Activated CD8-positive, alpha-beta memory T cell treated with anti-CD3 and anti-CD28 coated beads for 4 hours (primary cell): ENCODE measurements at regions not wholly inside any gene's neighbourhood (a gene's known extent, or its start where the extent isn't known, plus 50 kb on each side); places are given as distances from the start of the nearest gene placed in this dataset.
"Not testable (repeated sequence)": the region's sequence is repeated elsewhere in the genome, so short reads cannot be mapped to it uniquely, and the experiment has no call there.

Experiments used
- DNase-seq, 2 donors: peaks; one replicate each; pipeline ENCODE4 v3.0.0-alpha.2; 2020; ENCODE audit warnings: low read depth in 2 of 2

GRCh38 chrX:13518126-13518525 is 51.3 kb upstream of the EGFL6 start:
- DNase-seq, result no peak

GRCh38 chrX:13515211-13515930 is 54.0 kb upstream of the EGFL6 start:
- no peak for DNase-seq

GRCh38 chrX:13511944-13512330 is 57.5 kb upstream of the EGFL6 start:
- no peak for DNase-seq

DNA sequence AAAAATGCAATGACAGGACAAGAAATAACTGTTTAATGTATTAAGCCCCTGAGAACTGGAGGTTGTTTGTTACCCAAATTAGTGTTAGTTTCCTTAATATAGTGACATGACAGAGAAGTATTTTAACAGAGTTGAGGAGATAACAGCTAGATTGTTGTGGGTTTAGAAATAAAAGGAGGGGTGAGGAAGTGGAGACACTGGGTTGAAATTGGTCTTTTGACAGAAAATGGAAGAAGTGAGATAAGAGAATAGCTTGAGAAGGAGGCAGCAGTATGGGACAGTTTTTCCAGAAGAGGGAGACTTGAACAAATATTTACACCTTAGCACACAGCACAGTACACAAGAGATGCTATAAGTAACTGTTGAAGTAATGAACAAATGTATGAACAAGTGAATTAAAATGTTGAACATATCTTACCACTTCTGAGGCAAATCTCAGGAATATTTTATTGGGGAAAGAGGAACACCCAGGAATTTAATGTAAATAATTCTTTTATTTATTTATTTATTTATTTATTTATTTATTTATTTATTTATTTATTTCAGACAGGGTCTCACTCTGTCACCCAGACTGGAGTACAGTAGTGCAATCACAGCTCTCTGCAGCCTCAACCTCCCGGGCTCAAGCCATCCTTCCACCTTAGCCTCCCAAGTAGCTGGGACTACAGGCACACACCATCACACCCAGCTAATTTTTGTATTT is 58.0 kb upstream of the EGFL6 start:
- DNase-seq, result no peak

DNA sequence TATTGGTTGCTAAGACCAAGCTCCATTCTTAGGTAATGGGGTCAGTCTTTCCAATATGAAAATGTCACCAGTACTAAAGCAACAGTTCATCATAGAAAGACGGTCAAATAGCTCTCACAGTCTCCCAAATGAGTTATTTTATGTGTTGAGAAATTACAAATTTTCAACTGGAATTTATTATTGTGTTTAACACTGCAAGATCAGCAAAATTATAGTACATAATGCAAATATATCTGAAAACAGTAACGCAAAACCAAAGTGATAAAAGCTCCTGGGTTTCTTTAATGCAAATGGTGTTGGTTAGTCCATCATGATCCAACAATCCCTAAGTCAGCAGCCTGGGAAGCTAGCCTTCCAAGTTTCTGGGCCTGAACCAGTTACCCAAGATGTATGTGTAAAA is 61.5 kb upstream of the EGFL6 start:
- DNase-seq, result no peak

DNA sequence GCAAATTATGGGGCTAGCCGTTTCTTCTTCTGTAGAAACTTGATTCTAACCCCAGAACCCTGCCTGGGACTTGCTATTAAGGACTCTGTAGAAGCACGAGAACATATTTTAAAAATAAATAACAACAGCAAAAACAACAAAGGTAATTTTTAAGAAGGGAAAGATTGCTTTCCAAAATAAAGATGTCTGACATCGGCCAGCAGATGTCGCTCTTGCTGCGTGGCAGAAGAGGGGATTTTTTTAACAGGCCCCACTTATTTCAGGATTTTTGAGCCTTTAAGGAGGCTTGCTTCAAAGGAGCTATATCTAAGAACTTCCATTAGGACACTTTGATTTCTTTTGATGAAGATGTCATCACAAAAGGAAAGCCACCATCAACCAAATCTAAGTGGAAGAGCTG is 62.8 kb upstream of the EGFL6 start:
- DNase-seq, result peak in 1 of 2 donors; percentile 12

DNA sequence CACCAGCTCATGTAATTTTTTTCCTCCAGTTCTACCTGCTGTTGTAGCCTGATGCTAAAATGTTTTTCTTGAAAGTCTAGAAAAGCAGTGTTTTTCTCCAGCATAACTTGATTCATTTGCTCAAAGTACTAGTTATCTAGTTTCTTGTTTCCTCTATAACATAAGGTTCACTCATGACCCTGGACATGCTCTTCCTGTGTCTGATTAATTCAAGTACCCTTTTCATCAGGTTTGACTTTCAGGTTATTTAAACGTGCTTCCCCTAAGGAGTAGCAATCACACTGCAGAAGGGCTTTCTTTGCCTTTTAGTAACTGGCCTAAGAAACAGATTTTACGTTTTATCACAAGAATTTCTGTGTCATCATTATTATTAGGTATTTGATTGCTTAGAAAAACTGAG is 66.8 kb upstream of the EGFL6 start:
- no peak for DNase-seq

DNA sequence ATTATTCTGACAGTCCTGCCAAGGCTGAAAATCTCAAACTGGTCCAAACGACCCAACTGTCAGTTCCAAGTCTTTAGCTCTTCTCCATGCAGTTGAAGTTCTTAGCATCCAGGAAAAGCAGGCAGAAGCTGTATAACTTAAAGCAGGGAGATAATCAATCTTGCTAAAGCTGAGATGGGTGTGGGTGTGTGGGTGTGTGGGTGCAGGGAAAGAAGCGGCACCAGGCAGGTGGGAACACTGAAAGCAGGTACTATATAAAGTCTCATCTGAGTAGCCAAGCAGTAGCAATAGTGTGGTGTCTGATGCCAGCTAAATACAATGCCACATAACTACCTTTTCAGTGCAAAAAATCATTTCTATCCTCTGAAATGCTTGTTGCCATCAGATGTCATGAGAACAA is 69.7 kb upstream of the EGFL6 start:
- DNase-seq, result no peak

- no peak for DNase-seq
These were observed 71.2 kb upstream of the EGFL6 start for GRCh38 chrX:13498238-13498637.

DNA sequence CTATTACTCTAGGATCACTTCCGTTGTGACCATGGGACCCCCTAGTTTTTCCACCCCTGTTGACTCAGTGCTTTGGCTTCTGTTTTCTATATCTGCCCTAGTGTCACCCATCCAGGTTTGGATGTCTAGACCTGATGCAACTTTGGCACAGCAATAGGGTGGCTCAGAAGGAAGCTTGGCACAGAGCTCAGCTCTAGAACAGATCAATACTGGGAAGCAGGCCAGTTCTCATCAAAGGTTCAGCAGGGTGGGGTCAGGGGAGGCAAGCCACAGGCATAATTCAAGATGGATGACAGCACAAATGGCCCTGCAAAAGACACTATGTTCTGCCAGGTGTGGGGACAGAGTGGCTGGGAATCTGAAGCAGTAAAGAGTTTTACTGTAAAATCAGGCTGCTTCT is 74.2 kb upstream of the EGFL6 start:
- no peak for DNase-seq

GRCh38 chrX:13494562-13494961 is 74.8 kb upstream of the EGFL6 start:
- no peak for DNase-seq

- DNase-seq, result no peak
These were observed 75.7 kb upstream of the EGFL6 start for GRCh38 chrX:13493659-13494058.

DNA sequence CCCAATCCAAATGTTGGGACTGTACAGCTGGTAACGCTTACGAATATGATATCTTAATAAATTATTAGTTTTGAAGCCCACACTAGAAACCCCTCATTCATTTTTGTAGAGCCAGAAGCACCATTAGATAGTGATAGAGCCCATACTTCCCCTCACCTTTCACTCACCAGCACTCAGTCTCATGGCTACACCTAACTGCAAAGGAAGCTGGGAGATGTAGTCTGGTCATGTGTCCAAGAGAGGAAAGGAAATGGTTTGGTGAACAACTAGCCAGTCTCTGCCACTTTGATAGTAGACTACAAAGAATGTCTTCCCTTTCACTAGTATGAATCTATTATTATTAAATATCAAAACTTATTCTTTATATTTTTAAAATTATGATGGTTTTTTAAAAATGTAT is 77.1 kb upstream of the EGFL6 start:
- no peak for DNase-seq

DNA sequence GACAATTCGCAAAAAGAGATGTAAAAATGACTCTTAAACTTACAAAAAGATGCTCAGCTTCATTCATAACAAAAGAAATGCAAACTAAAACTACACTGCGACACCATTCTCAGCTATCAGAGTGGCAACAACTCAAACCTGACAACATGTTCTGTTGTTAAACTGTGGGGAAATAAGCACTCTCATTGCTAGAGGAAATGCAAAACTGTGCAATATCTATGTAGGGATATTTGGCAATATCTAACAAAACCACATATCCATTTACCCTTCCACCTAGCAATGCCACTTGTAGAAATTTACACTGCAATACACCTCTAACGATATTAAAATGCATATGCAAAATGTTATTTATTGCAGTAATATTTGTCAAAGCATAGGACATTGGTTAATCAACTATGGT is 78.3 kb upstream of the EGFL6 start:
- DNase-seq, result no peak

GRCh38 chrX:13489454-13489853 is 79.9 kb upstream of the EGFL6 start:
- DNase-seq, result no peak

GRCh38 chrX:13487731-13488505 is 81.5 kb upstream of the EGFL6 start:
- no peak for DNase-seq

DNA sequence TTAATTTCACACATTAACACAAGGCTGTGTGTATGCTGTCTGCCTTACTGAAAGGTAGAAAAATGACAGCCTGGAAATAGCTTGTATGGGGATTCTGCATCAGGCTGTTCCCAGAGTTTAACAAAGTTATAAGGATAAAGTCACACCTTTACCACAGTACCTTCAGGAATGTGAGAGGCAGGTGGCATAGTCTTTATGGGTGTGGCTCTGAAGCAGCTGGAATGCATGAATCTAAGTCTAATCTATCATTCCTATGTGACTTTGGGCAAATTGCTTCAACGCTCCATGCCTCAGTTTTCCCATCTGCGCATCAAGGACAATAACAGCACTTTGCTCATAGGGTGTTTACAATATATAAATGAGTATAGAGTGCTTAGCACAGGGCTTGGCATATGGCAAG is 84.2 kb upstream of the EGFL6 start:
- no peak for DNase-seq

DNA sequence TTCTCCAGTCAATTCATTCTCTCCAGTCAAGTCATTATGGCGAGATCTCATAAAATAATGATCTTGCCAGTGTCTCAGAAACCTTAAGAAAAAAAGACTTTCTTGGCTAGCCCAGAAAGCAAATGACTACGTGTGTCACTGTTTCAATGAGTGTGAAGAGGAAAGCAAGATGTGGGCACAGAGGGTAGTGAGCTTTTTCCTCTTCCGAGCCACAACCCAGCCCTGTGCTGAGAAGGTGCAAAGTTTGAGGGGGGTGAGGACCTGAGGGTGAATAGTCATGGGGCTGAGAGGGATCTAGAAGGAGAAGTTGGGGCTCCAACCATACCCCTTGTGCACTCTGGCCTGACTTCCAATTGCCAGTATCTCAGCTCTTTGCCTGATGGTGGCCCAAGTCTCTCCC is 85.6 kb upstream of the EGFL6 start:
- DNase-seq, result no peak

DNA sequence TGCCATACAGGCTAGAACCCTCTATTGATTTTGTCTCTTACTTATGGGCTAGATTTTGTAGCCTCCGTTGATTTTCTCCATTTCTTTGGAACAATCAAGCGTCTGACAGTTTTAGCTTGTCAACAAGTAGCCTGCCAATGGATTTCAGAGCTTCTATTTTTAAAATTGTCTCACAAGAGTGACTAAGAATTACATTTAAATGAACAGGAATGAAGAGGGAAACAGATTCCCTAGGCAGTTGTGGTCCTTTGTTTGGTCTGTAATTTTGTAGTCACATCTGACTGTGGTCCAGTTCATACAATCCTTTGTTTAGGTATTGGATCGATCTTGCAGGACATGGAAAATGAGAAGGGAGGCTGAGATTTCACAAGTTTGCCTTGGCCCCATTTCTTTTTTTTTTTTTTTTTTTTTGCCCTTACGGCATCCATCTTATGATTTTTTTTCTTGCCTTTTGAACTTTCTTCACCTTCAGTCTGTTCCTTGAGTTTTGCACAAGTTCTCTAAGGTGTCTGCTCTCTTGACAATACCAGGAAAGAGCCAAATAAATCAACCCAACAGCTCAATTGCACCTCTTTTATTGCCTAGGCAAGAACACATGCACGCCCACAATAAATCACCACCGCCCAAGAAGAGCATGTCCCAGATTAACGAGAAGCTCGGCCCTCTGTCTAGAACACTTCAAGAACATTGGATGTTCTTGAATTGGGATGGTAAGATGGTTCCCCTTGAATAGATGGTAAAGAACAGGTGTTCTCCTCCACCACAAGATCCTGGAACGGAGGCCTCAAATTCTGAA is 86.5 kb upstream of the EGFL6 start:
- DNase-seq, result no peak

- DNase-seq, result not testable (repeated sequence)
These were observed 88.6 kb upstream of the EGFL6 start for GRCh38 chrX:13480780-13481179.

GRCh38 chrX:13479452-13479813 is 90.0 kb upstream of the EGFL6 start:
- no peak for DNase-seq
